Hepatic stellate cell (primary cell): ENCODE measurements at regions not wholly inside any gene's neighbourhood (a gene's known extent, or its start where the extent isn't known, plus 50 kb on each side); places are given as distances from the start of the nearest gene placed in this dataset.
A peak's percentile ranks its signal among the peaks of the same experiment; 100 is the strongest.

Experiments used
- DNase-seq: peaks from one replicate; pipeline ENCODE4 v3.0.0; 2011; ENCODE audit warnings: low spot score

- DNase-seq = no peak
Observed at GRCh38 chr4:73001885-73002284, 67.6 kb downstream of the COX18 start.

- no peak for DNase-seq
Observed at GRCh38 chr4:72997409-72997808, 72.1 kb downstream of the COX18 start.

- no peak for DNase-seq
Observed at GRCh38 chr4:72994670-72995069, 74.8 kb downstream of the COX18 start.

- DNase-seq = no peak
Observed at GRCh38 chr4:72993876-72994275, 75.6 kb downstream of the COX18 start.

GRCh38 chr4:72991873-72992272 lies 77.6 kb downstream of the COX18 start:
- no peak for DNase-seq

- no peak for DNase-seq
Observed at GRCh38 chr4:72987741-72988729, 81.5 kb downstream of the COX18 start.

GRCh38 chr4:72984351-72984750 lies 85.2 kb downstream of the COX18 start:
- no peak for DNase-seq

- no peak for DNase-seq
Observed at GRCh38 chr4:72983709-72984108, 85.8 kb downstream of the COX18 start.

GRCh38 chr4:72977936-72978485 lies 91.5 kb downstream of the COX18 start:
- DNase-seq = no peak

GRCh38 chr4:72975488-72975784 lies 94.1 kb downstream of the COX18 start:
- DNase-seq = peak; percentile 9

- DNase-seq = peak; percentile 16
Observed at GRCh38 chr4:72974694-72975487, 94.6 kb downstream of the COX18 start.

- peak; percentile 18 for DNase-seq
Observed at GRCh38 chr4:72971572-72971971, 97.9 kb downstream of the COX18 start.

GRCh38 chr4:72970756-72971155 lies 98.8 kb downstream of the COX18 start:
- no peak for DNase-seq

- no peak for DNase-seq
Observed at GRCh38 chr4:72969976-72970375, 99.5 kb downstream of the COX18 start.

GRCh38 chr4:72966652-72967051 lies 102.9 kb downstream of the COX18 start:
- no peak for DNase-seq

GRCh38 chr4:72959411-72959810 lies 110.1 kb downstream of the COX18 start:
- no peak for DNase-seq

GRCh38 chr4:72954811-72955210 lies 114.7 kb downstream of the COX18 start:
- DNase-seq = no peak

- no peak for DNase-seq
Observed at GRCh38 chr4:72953571-72953970, 115.9 kb downstream of the COX18 start.

GRCh38 chr4:72951628-72952027 lies 117.9 kb downstream of the COX18 start:
- DNase-seq = no peak

GRCh38 chr4:72951147-72951546 lies 118.4 kb downstream of the COX18 start:
- no peak for DNase-seq

GRCh38 chr4:72948080-72948479 lies 121.4 kb downstream of the COX18 start:
- no peak for DNase-seq

- DNase-seq = no peak
Observed at GRCh38 chr4:72945719-72946336, 123.7 kb downstream of the COX18 start.
